Endodermal cell (in vitro differentiated cells): ENCODE measurements at regions not wholly inside any gene's neighbourhood (a gene's known extent, or its start where the extent isn't known, plus 50 kb on each side); places are given as distances from the start of the nearest gene placed in this dataset.

ENCODE experiments used
- DNase-seq: peaks from one replicate; pipeline ENCODE4 v3.0.0-alpha.2; 2017
- H3K27ac ChIP-seq: 2 replicates; pipeline ENCODE4 v1.5.1; 2013; ENCODE audit warnings: mild to moderate bottlenecking, low read depth, low read length, moderate library complexity
- H3K27me3 ChIP-seq: 2 replicates; pipeline ENCODE4 v1.6.1; 2013; ENCODE audit warnings: mild to moderate bottlenecking, low read length, moderate library complexity; ENCODE audit not compliant: insufficient read depth, control insufficient read depth, poor library complexity, severe bottlenecking
- H3K36me3 ChIP-seq: 2 replicates; pipeline ENCODE4 v1.7.0; 2013; ENCODE audit warnings: mild to moderate bottlenecking, low read length, moderate library complexity; ENCODE audit not compliant: control insufficient read depth, insufficient read depth
- H3K4me1 ChIP-seq: one replicate; pipeline ENCODE4 v1.7.0; 2013; ENCODE audit warnings: low read length; ENCODE audit not compliant: control insufficient read depth, insufficient read depth
- H3K4me3 ChIP-seq: 2 replicates; pipeline ENCODE4 v1.5.1; 2013; ENCODE audit warnings: mild to moderate bottlenecking, low read length, moderate library complexity
- H3K9ac ChIP-seq: 2 replicates; pipeline ENCODE4 v1.6.1; 2013; ENCODE audit warnings: mild to moderate bottlenecking, low read length, moderate library complexity; ENCODE audit not compliant: poor library complexity, severe bottlenecking; ENCODE audit errors: extremely low read depth
- H3K9me3 ChIP-seq: 2 replicates; pipeline ENCODE4 v1.6.1; 2013; ENCODE audit warnings: mild to moderate bottlenecking, low read length, moderate library complexity; ENCODE audit not compliant: control insufficient read depth
- H3K27ac Mint-ChIP-seq: 2 replicates; pipeline ENCODE4 v1.8.0; 2020; ENCODE audit warnings: mixed read lengths
- H3K27me3 Mint-ChIP-seq: 2 replicates; pipeline ENCODE4 v1.8.0; 2021; ENCODE audit warnings: mild to moderate bottlenecking, mixed read lengths; ENCODE audit not compliant: insufficient read depth
- H3K36me3 Mint-ChIP-seq: 2 replicates; pipeline ENCODE4 v1.8.0; 2020; ENCODE audit warnings: low read depth, mixed read lengths
- H3K4me1 Mint-ChIP-seq: 2 replicates; pipeline ENCODE4 v1.8.0; 2020; ENCODE audit warnings: mixed read lengths
- H3K4me3 Mint-ChIP-seq: 2 replicates; pipeline ENCODE4 v1.8.0; 2020; ENCODE audit warnings: mild to moderate bottlenecking, moderate library complexity, mixed read lengths
- H3K9me3 Mint-ChIP-seq: 2 replicates; pipeline ENCODE4 v1.8.0; 2020; ENCODE audit warnings: mild to moderate bottlenecking, mixed read lengths
- WGBS, 2 experiments: methylation state at CpG; one replicate each; pipeline versions ENCODE4 v1.1.5 to v1.1.7; 2013; ENCODE audit warnings: missing lambda C conversion rate in 2 of 2, mixed read lengths in 1 of 2; ENCODE audit not compliant: insufficient coverage in 1 of 2, insufficient read length in 1 of 2; 5-methylcytosine and 5-hydroxymethylcytosine counted together
- TF ChIP-seq, protein P1 (sequence below): fragments of 200-600 bp; sonication (generic); conservative IDR thresholded peaks from 2 replicates; pipeline ENCODE4 v1.5.0; 2021; ENCODE audit warnings: antibody characterized with exemption, mild to moderate bottlenecking

DNA sequence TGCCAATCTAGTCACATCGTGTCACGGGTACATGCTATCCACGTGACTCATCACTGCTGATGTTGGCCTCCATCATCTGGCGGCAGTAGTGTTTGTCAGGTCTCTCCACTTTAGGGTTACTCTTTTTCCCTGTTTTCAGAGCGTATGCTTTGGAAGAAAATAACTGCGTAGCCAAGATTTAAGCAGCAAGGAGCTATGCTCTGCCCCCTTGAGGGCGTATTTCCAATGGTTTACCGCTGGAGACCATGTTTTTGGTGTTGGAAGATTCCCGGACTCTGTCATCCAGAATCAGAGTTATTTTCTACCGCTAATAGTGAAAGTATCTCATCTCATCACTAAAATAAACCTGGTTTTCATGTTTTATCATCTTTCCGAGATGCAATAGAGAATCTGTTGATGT lies 306.5 kb downstream of the C6orf118 start:
- no peaks in the 10 kb centered on the region for H3K36me3 ChIP-seq
- H3K9ac ChIP-seq, result no peak overlapping the region
- no peak overlapping the region for H3K27ac ChIP-seq
- H3K4me3 ChIP-seq, result no peak overlapping the region
- Mint-ChIP-seq H3K9me3 (peaks cover 12% of the 10 kb centered on the region), H3K4me1 (peaks cover 2% of the 10 kb centered on the region), H3K36me3 (no peaks in the 10 kb centered on the region), H3K4me3 (no peak overlapping the region), H3K27me3 (peaks cover 4% of the 10 kb centered on the region), H3K27ac (no peak overlapping the region)
- DNase-seq, result no peak
- no peaks in the 10 kb centered on the region for H3K4me1 ChIP-seq
- H3K9me3 ChIP-seq, result no peaks in the 10 kb centered on the region
- H3K27me3 ChIP-seq, result no peaks in the 10 kb centered on the region
- TF ChIP-seq, protein P1, sequence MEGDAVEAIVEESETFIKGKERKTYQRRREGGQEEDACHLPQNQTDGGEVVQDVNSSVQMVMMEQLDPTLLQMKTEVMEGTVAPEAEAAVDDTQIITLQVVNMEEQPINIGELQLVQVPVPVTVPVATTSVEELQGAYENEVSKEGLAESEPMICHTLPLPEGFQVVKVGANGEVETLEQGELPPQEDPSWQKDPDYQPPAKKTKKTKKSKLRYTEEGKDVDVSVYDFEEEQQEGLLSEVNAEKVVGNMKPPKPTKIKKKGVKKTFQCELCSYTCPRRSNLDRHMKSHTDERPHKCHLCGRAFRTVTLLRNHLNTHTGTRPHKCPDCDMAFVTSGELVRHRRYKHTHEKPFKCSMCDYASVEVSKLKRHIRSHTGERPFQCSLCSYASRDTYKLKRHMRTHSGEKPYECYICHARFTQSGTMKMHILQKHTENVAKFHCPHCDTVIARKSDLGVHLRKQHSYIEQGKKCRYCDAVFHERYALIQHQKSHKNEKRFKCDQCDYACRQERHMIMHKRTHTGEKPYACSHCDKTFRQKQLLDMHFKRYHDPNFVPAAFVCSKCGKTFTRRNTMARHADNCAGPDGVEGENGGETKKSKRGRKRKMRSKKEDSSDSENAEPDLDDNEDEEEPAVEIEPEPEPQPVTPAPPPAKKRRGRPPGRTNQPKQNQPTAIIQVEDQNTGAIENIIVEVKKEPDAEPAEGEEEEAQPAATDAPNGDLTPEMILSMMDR, result peak; percentile 53
- 81 to 86% methylated on average over 8 to 11 of the region's 11 CpGs for WGBS, 2 experiments

DNA sequence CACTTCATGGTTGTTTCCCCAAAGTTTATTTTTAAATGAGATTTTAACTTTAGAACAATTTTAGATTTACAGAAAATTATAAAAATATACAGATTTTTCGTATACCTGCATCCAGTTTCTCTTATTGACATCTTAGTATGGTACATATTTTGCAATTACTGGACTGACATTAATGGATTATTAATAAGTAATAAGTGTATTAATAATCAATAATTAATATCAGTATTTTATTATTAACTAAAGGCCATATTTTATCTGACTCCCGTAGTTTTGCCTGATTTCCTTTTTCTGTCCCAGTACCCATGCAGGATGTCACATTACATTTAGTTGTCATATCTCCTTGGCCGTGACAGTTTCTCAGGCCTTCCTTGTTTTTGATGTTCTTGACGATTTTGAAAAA lies 307.0 kb downstream of the C6orf118 start:
- Mint-ChIP-seq H3K27ac (no peak overlapping the region), H3K9me3 (peaks cover 12% of the 10 kb centered on the region), H3K36me3 (no peaks in the 10 kb centered on the region), H3K27me3 (peaks cover 4% of the 10 kb centered on the region), H3K4me3 (no peak overlapping the region), H3K4me1 (peaks cover 2% of the 10 kb centered on the region)
- DNase-seq, result no peak
- H3K27me3 ChIP-seq, result no peaks in the 10 kb centered on the region
- H3K27ac ChIP-seq, result no peak overlapping the region
- 80 to 94% methylated on average over 1 to 3 of the region's 4 CpGs for WGBS, 2 experiments
- no peaks in the 10 kb centered on the region for H3K36me3 ChIP-seq
- H3K4me1 ChIP-seq, result no peaks in the 10 kb centered on the region
- H3K4me3 ChIP-seq, result no peak overlapping the region
- no peaks in the 10 kb centered on the region for H3K9me3 ChIP-seq
- H3K9ac ChIP-seq, result no peak overlapping the region
- TF ChIP-seq, protein P1, result no peak

DNA sequence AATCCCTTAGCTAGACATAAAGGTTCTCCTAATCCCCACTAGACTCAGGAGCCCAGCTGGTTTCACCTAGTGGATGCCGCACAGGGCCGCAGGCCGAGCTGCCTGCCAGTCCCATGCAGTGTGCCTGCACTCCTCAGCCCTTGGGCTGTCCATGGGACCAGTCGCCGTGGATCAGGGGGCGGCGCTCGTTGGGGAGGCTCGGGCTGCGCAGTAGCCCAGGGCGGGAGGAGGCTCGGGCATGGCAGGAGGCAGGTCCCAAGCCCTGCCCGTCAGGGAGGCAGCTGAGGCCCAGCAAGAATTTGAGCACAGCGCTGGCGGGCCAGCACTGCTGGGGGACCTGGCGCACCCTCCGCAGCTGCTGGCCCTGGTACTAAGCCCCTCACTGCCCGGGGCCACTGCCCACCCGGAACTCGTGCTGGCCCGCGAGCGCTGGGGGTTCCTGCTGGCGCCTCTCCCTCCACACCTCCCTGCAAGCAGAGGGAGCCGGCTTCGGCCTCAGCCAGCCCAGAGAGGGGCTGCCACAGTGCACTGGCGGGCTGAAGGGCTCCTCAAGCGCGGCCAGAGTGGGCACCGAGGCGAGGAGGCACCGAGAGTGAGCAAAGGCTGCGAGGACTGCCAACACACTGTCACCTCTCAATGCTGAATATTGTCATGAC lies 307.8 kb downstream of the C6orf118 start:
- Histone ChIP-seq H3K9me3 (no peaks in the 10 kb centered on the region), H3K4me1 (no peaks in the 10 kb centered on the region), H3K27me3 (no peaks in the 10 kb centered on the region), H3K4me3 (no peak overlapping the region), H3K27ac (no peak overlapping the region), H3K36me3 (no peaks in the 10 kb centered on the region), H3K9ac (no peak overlapping the region)
- peaks cover 2% of the 10 kb centered on the region for H3K4me1 Mint-ChIP-seq
- H3K9me3 Mint-ChIP-seq, result peaks cover 12% of the 10 kb centered on the region
- DNase-seq, result no peak
- H3K36me3 Mint-ChIP-seq, result no peaks in the 10 kb centered on the region
- no peak overlapping the region for H3K4me3 Mint-ChIP-seq
- H3K27me3 Mint-ChIP-seq, result peaks cover 4% of the 10 kb centered on the region
- TF ChIP-seq, protein P1, result no peak
- WGBS, 2 experiments, result 92 to 95% methylated on average over 17 to 33 of the region's 33 CpGs
- H3K27ac Mint-ChIP-seq, result no peak overlapping the region
